SH-SY5Y (cell line): ENCODE measurements at regions not wholly inside any gene's neighbourhood (a gene's known extent, or its start where the extent isn't known, plus 50 kb on each side); places are given as distances from the start of the nearest gene placed in this dataset.

Source experiments
- GATA2 ChIP-seq: IDR thresholded peaks from 2 replicates; pipeline ENCODE4 v1.6.1; 2011; ENCODE audit warnings: mild to moderate bottlenecking, low read depth, low read length
- GATA3 ChIP-seq: IDR thresholded peaks from 2 replicates; pipeline ENCODE4 v1.6.1; 2011; ENCODE audit warnings: low read depth, mild to moderate bottlenecking, low read length, moderate library complexity

DNA sequence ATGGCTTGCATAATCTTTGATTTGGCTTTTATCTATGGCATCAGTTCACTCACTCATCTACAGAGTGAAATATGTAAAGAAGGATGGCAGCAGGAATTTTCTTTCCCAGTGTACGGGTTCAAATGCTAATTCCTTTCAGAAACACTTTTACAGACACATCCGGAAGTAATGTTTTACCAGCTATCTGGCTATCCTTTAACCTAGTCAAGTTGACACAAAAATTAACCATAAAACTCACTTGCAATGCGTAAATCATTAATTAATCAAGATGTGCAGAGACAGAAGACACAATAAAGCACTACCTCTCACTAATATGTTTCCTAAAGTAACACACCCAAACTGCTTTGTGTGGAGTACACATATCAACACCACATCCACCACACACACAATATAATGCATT lies 378.9 kb upstream of the ANO3 start:
- no peak for TF ChIP-seq GATA2
- TF ChIP-seq GATA3: no peak

DNA sequence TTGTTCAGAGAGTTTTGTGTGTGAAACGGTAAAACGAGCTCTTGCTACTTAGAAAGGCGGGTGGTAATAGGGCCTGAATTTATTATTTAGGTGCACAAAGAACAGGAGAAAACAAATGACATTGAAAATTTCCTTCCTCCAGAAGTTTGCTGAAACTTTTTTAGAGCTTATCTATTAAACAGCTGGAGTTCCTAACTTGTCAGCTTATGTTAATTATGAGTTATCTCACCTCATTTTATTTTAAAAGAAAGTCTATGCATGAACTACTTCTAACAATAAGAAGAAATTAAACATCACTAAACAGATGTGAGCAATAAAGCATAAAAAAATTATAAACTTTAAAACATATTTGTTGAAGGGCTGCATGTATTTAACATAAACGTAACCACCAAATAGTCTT lies 373.9 kb upstream of the ANO3 start:
- no peak for TF ChIP-seq GATA2
- TF ChIP-seq GATA3: no peak

DNA sequence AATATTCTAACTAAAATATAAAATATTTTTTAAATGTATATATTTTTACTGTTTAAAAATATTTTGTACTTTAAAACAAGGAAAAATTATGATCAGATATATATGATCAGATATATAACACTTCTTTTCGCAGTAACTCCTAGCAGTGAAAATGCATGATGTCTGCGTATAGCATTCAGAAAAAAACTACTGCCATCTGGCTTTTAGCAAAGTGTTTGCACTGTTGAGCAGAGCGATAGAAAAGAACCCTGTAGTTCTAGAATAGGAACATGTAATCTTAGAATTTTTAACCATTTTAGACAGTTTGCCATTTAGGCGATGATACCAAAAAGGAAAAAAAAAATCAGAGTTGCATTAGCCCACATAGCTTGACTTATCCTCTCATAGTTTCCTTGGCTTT lies 370.4 kb upstream of the ANO3 start:
- TF ChIP-seq GATA3: no peak
- TF ChIP-seq GATA2: no peak

DNA sequence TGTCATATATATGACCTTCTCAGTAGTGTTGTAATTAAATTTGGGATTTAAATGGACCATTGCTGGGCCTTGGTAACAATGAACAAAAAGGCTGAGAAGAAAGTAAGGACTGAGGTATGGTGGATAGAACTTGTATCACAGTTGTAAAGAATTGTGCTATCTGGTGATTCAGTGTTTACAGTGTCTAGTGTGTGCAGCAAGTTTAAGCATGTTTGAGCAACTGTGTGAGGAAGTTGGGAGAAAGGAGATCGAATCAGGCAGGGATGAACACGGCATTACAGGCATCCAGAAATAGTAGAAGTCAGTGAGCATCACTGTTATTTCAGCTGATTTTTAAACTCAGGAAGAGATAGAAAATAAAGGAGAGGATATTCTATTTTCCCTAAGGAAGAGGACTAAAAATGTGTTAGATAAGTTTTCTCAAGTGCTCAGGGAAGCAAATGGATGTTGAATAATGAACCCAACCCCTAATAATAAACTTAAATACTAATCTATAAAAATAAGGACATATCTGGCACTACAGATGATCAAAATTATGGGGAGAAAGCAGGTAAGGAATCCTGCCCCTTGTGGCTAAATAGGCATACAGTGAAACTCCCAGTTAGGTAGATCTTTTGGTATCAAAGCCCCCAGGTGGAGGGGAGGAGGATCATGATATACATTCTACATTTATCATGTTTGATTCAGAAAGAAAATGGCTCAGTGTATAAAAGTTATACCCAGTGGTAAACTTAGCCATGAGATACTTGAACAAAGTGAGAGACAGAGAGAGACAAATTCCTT lies 361.0 kb upstream of the ANO3 start:
- no peak for TF ChIP-seq GATA3
- TF ChIP-seq GATA2: no peak

DNA sequence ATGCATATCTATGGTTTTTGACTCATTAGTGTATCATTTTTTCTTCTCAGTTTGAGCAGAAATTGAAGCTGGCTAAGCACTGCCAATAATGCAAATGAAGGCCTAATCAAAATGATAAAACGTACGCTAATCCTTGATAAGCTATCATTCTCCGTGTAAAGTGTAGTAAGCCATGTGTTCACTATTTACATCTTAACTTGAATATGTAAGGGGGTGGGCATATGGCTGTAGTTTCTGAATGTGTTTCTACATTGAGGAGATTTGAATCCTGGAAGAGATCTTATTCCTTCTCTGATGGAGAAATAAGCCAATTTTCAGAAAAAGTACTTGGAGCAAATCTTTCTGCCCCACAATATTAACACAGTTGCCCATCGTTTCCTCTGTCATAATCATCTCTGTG lies 351.8 kb upstream of the ANO3 start:
- TF ChIP-seq GATA2 (no peak), GATA3 (no peak)

DNA sequence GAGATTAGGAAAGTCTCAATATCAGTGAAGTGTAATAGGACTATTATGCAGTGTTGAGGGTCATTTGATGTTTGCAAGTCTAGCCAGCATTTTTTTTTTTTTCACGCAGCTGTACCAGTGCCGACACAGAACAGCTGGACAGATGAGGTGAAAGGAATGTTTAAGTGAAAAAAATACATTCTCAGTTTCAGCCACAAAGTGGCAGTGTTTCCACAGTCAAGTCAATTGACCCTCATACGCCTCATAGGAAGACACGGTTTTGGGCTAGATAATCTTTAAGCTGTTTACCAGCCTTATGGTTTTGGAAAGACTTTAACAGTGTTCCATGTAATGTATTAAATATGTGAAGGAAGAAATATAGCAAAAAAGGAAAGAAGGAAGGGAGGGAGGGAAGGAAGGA lies 349.9 kb upstream of the ANO3 start:
- TF ChIP-seq GATA3: no peak
- no peak for TF ChIP-seq GATA2

DNA sequence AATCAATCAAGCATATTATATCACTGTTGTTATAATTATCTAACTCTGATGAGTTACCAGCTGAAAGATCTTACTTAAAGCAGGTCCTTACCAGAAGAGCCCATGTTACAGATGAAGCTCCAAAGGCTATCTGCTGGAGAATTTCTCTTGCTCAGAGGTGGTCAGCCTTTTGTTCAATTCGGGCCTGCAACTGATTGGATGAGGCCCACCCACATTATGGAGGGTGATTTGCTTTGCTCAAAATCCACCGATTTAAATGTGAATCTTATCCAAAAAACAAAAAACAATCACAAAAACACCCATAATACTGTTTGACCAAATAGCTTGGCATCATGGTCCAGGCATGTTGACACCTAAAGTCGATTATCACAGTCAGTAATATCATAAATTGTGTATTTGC lies 348.6 kb upstream of the ANO3 start:
- TF ChIP-seq GATA3 (no peak), GATA2 (no peak)

DNA sequence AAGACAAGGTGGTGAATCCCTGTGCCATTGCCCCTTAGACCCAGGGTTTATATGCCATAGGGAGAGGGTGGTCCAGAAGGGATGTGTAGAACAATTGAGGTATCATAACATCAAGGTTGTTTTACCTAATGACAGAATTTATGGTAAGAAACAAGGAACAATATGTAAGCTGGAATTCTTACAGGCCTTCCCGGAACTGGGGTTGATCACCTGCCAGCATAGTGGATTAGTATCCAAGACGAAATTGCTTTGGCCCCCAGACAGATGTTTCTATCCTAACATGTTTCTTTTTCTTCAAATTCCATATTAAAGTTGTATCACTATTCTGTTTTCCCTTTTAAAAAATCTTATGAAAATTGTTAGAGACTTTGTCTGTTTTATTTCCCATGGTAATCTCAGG lies 343.8 kb upstream of the ANO3 start:
- TF ChIP-seq GATA2 (no peak), GATA3 (no peak)

DNA sequence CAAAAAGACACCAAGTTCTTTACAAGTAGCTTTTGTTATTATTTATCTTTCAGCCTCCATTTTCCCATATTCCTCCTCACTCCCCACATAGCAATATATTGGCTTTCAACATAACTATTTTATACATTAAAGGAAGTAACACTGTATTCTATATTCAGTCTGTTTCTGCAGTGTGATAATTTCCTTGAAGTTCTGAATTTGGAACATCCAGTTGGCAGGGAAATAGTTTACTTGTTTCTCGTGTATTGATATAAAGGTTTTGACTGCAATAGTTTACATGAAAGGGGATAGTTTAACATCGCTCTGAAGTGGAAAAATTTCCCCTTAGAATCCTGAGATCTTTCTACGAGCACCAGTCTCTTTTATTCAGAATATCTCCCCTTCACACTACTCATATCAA lies 341.5 kb upstream of the ANO3 start:
- no peak for TF ChIP-seq GATA3
- no peak for TF ChIP-seq GATA2

DNA sequence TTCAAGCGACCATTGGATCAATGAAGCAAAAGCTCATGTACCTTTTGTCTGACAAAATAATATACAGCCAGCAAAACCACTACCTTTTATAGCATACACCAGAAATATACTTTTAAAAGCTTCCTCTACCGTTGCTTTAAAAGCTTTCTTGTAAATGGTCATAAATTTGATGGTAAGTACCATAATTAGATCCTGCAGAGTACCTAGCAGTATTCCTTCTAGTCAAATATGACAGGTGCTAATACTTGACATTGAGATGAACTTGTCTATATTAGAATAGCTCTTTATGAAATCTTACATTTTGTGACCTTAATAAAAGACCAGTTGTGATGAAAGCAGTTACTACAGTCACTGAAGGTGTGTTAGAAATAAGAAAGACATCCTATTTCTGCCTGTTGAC lies 340.5 kb upstream of the ANO3 start:
- TF ChIP-seq GATA2: no peak
- TF ChIP-seq GATA3: no peak

DNA sequence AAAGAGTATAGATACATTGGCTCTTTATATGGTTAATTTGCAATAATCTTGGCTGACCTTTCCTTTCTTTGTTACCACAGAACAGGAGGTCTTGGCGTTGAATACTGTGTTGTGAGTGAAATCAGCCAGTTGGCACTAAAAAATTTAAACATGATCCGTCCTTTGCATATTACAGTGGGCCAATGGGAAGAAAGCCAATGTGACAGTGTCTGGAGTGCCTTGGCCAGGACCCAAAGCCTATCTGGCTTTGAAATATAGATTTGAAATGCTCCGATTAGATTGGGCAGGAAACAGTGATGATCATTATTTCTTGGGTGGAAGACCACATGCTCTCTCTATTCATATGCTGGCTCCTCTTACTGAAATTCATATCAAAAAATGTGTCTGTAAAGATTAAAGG lies 339.6 kb upstream of the ANO3 start:
- no peak for TF ChIP-seq GATA3
- TF ChIP-seq GATA2: no peak

DNA sequence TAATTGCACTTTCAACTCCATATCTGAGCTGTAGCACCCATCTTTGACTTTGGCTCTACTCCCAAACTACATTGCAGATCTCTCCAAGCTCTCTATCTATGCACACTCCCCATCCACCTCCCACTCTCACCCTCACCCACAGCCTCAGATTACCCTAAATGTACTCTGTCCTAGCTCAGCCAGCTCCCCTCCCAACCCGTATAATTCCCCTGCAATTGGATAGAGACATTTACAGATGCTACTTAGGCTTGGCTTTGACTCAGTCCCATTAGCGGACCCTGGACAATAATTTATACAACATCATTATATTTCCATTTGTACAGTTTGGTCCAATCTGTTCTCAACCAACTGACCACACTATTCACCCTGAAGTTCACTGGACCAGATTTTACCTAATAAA lies 338.9 kb upstream of the ANO3 start:
- TF ChIP-seq GATA2 (no peak), GATA3 (no peak)

DNA sequence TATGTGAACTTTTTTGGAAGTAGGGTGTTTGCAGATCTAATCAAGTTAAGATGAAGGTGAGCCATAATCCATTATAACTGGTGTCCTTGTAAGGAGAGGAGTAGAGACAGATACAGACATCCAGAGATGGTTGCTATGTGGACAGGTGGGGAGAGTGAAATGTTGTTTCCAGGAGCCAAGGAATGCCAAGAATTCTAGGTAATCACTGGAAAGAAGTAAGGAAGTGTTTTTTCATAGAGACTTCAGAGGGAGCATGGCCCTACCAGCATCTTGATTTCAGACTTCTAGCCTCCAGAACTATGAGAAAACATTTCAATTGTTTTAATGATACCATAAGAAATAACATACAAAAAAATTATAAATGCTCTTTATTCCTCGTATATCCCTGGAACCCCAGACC lies 320.5 kb upstream of the ANO3 start:
- TF ChIP-seq GATA3 (no peak), GATA2 (no peak)

DNA sequence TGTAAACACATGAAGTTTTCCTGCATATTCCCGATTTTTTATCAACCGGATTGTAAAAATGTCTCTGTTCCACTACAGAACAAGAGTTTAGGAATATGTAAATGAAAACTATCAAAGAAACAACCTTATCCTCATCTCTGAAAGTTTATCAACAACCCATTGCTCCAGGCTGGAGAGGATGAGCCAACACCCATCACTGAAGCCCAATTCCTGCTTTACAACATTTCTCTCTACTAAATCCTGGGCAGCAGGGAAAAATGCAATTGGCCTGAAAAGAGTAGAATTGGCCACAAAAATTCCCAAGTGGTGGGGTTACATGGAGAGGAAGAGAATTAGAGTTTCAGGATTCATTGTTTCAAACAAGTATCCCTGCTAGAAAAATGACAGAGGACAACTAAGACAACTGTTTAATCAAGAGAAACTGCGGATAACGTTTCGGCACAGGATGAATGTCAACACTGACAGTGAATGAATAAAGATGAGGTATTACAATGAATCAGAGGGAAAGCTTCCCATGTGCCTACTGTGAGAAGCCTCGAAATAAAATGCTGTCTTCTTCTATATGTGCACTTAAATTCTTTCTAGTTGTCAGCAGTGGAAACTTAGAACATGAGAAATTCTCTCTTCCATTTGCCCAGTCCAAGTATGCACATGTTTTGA lies 317.3 kb upstream of the ANO3 start:
- TF ChIP-seq GATA2 (no peak), GATA3 (no peak)

DNA sequence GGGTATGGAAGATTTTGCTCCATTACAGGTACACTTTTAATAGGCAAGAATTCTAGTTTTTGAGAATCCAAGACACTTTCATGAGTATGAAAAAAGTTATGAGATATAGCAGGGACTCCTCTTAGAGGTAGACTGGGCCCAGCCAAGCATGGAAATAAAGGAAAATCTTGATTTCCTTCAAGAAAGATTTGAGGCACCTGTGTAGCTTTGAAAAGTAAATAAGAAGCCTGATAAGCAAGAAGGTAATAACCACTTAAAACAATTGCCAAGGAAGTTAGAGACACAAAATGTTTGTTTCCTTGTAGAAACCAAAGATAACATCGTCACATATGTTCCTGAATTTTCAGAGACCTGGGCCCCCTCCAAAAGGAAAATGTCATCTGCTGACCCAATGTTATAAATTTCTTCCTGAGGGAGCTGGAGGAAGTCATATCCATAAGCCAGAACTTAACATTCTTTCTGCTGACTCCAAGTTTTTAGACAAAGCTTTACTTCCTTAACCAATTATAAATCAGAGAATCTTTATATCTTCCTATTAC lies 314.5 kb upstream of the ANO3 start:
- TF ChIP-seq GATA3: no peak
- no peak for TF ChIP-seq GATA2
